IMR-90 (cell line): ENCODE measurements at regions not wholly inside any gene's neighbourhood (a gene's known extent, or its start where the extent isn't known, plus 50 kb on each side); places are given as distances from the start of the nearest gene placed in this dataset.

Experiments
- ATAC-seq: fragments of 200-7000 bp; cut with Tn5 transposase; 2 replicates; pipeline ENCODE4 v1.9.1; 2020; ENCODE audit warnings: low read depth, mild to moderate bottlenecking, moderate library complexity
- BruUV-seq: library from RNA; stranded (reverse); fragments of 400-500 nt; replicated peaks from 2 replicates; lab custom pipeline; 2021; lab: Mats Ljungman, UMichigan
- CTCF ChIA-PET: fragments of 300-600 bp; formaldehyde crosslinking; extraction: SDS; loops from one replicate; lab custom pipeline; 2021; ENCODE audit warnings: antibody characterized with exemption; lab: Yijun Ruan, JAX
- POLR2A ChIA-PET: fragments of 300-600 bp; sonication (Branson Sonifier 250); formaldehyde crosslinking; loops from one replicate; lab custom pipeline; 2022; ENCODE audit warnings: antibody characterized with exemption; ENCODE audit not compliant: unreplicated experiment; lab: Charles Lee
- DNase-seq: peaks from one replicate; pipeline ENCODE4 v3.0.0; 2013
- H2AFZ ChIP-seq: replicated peaks from 2 replicates; pipeline ENCODE3; 2013; ENCODE audit warnings: low read length, mild to moderate bottlenecking; ENCODE audit not compliant: poor library complexity
- H2AK5ac ChIP-seq: 2 replicates; pipeline ENCODE4 v1.6.1; 2013; ENCODE audit warnings: low read depth, low read length, inconsistent platforms
- H2AK9ac ChIP-seq: replicated peaks from 2 replicates; pipeline ENCODE3; 2013; ENCODE audit warnings: mild to moderate bottlenecking, low read depth, low read length, moderate library complexity; ENCODE audit not compliant: poor library complexity
- H2BK120ac ChIP-seq: 2 replicates; pipeline ENCODE4 v1.6.1; 2013; ENCODE audit warnings: low read depth, low read length, inconsistent platforms
- H2BK15ac ChIP-seq: 3 replicates; pipeline ENCODE4 v1.6.1; 2013; ENCODE audit warnings: low read depth, low read length, inconsistent platforms
- H2BK20ac ChIP-seq: 2 replicates; pipeline ENCODE4 v1.6.1; 2013; ENCODE audit warnings: low read depth, mild to moderate bottlenecking, inconsistent platforms, low read length, moderate library complexity
- H2BK5ac ChIP-seq: 2 replicates; pipeline ENCODE4 v1.6.1; 2013; ENCODE audit warnings: mild to moderate bottlenecking, low read depth, low read length, inconsistent platforms; ENCODE audit not compliant: poor library complexity, severe bottlenecking
- H3K14ac ChIP-seq: replicated peaks from 2 replicates; pipeline ENCODE4 v1.6.1; 2013; ENCODE audit warnings: low read depth, low read length, inconsistent platforms
- H3K18ac ChIP-seq: 2 replicates; pipeline ENCODE4 v1.6.1; 2013; ENCODE audit warnings: low read depth, low read length, control low read depth
- H3K23ac ChIP-seq: 2 replicates; pipeline ENCODE4 v1.6.1; 2013; ENCODE audit warnings: low read depth, low read length, inconsistent platforms
- H3K27ac ChIP-seq: 2 replicates; pipeline ENCODE4 v1.5.1; 2013; ENCODE audit warnings: mild to moderate bottlenecking, control low read depth, low read length; ENCODE audit not compliant: insufficient read depth
- H3K27me3 ChIP-seq: 2 replicates; pipeline ENCODE4 v1.6.1; 2013; ENCODE audit warnings: low read length; ENCODE audit not compliant: control insufficient read depth, insufficient read depth
- H3K36me3 ChIP-seq: 2 replicates; pipeline ENCODE4 v1.6.1; 2013; ENCODE audit warnings: low read length, mixed read lengths; ENCODE audit not compliant: control insufficient read depth, insufficient read depth
- H3K4ac ChIP-seq: 2 replicates; pipeline ENCODE4 v1.6.1; 2013; ENCODE audit warnings: low read depth, low read length, inconsistent platforms
- H3K4me1 ChIP-seq: 2 replicates; pipeline ENCODE4 v1.6.1; 2013; ENCODE audit warnings: low read length, mixed read lengths; ENCODE audit not compliant: control insufficient read depth, insufficient read depth
- H3K4me2 ChIP-seq: 2 replicates; pipeline ENCODE4 v1.6.1; 2013; ENCODE audit warnings: low read depth, mild to moderate bottlenecking, control low read depth, low read length, moderate library complexity
- H3K4me3 ChIP-seq: 2 replicates; pipeline ENCODE4 v1.5.1; 2013; ENCODE audit warnings: low read depth, mild to moderate bottlenecking, control low read depth, low read length, moderate library complexity; ENCODE audit not compliant: insufficient read depth
- H3K56ac ChIP-seq: 2 replicates; pipeline ENCODE4 v1.6.1; 2013; ENCODE audit warnings: low read length, inconsistent platforms; ENCODE audit not compliant: insufficient read depth; ENCODE audit errors: extremely low read depth
- H3K79me1 ChIP-seq, 2 experiments: 2 replicates each; pipeline ENCODE4 v1.6.1; 2013; ENCODE audit warnings: low read length in 2 of 2, inconsistent platforms in 1 of 2, low read depth in 1 of 2
- H3K9ac ChIP-seq: 2 replicates; pipeline ENCODE4 v1.6.1; 2013; ENCODE audit warnings: low read depth, low read length, control low read depth
- H3K9me1 ChIP-seq: 2 replicates; pipeline ENCODE4 v1.6.1; 2013; ENCODE audit warnings: low read length, inconsistent platforms; ENCODE audit not compliant: insufficient read depth
- H3K9me3 ChIP-seq: 2 replicates; pipeline ENCODE4 v1.6.1; 2013; ENCODE audit warnings: low read length; ENCODE audit not compliant: control insufficient read depth, insufficient read depth
- H4K20me1 ChIP-seq: 2 replicates; pipeline ENCODE4 v1.6.1; 2013; ENCODE audit warnings: low read length, inconsistent platforms; ENCODE audit not compliant: insufficient read depth
- H4K5ac ChIP-seq: 2 replicates; pipeline ENCODE4 v1.6.1; 2013; ENCODE audit warnings: mild to moderate bottlenecking, low read depth, low read length, control low read depth
- H4K8ac ChIP-seq, 2 experiments: 2 replicates each; pipeline ENCODE4 v1.6.1; 2013; ENCODE audit warnings: low read depth in 2 of 2, low read length in 2 of 2, control low read depth in 1 of 2, inconsistent platforms in 1 of 2
- H4K91ac ChIP-seq: 2 replicates; pipeline ENCODE4 v1.6.1; 2013; ENCODE audit warnings: low read depth, low read length, inconsistent platforms; ENCODE audit not compliant: insufficient read depth
- MAZ ChIP-seq: IDR thresholded peaks from 2 replicates; pipeline ENCODE4 v1.6.1; 2012; ENCODE audit warnings: low read depth, mild to moderate bottlenecking, low read length, improper control_type of control experiment, moderate library complexity, borderline replicate concordance
- RAD21 ChIP-seq: IDR thresholded peaks from 2 replicates; pipeline ENCODE4 v1.6.1; 2012; ENCODE audit warnings: low read length, improper control_type of control experiment
- RFX5 ChIP-seq: IDR thresholded peaks from 2 replicates; pipeline ENCODE4 v1.8.0; 2012; ENCODE audit warnings: low read depth, mild to moderate bottlenecking, low read length, moderate library complexity
- WGBS, 2 experiments: methylation state at CpG; one replicate each; pipeline versions ENCODE4 v1.1.5 to v1.1.7; 2013; ENCODE audit warnings: missing lambda C conversion rate in 2 of 2; ENCODE audit not compliant: insufficient read length in 1 of 2; ENCODE audit errors: extremely low coverage in 2 of 2; 5-methylcytosine and 5-hydroxymethylcytosine counted together
- dilution Hi-C: fragments of 300-500 bp; cut with HindIII; formaldehyde crosslinking; loops from one replicate; pipeline ENCODE4 v1.14.3; 2018; ENCODE audit warnings: low sequenced_read_pairs; ENCODE audit not compliant: unreplicated experiment
- in situ Hi-C: fragments of 300-500 bp; cut with MboI; formaldehyde crosslinking; loops from 3 replicates; pipeline ENCODE4 v1.14.3; 2019; ENCODE audit warnings: low sequenced_read_pairs, inconsistent platforms, mixed read lengths
- intact Hi-C: fragments of 100-400 bp; cut with micrococcal nuclease; formaldehyde crosslinking; loops from 2 replicates; pipeline ENCODE4 v1.10.0; 2022
- TF ChIP-seq, protein P1 (sequence below): fragments of 150-350 bp; IDR thresholded peaks from 2 replicates; pipeline ENCODE4 v1.6.1; 2016; ENCODE audit warnings: low read depth, mild to moderate bottlenecking, low read length, moderate library complexity, borderline replicate concordance

DNA sequence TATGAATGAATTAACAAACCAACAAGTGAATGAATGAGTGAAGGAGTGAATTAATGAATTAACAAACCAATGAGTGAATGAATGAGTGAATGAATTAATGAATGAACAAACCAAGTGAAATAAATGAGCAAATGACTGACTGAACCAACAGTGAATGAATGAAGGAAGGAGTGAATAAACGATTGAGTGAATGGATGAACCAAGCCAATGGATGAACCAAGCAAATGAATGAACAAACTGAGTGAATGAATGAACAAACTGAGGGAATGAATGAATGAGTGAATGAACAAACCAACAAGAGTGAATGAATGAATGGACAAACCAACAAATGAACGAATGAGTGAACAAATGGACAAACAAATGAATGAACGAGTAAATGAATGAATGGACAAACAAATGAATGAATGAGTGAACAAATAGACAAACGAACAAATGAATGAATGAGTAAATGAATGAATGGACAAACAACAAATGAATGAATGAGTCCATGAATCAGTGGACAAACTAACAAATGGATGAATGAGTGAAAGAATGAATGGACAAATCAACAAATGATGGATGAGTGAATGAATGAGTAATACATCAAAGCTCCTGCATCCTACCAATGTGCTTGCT, 69.5 kb downstream of the NPTX2 start:
- H2BK120ac ChIP-seq = no peak overlapping the region
- H3K9ac ChIP-seq = no peak overlapping the region
- BruUV-seq = no TSS peak
- in situ Hi-C loops (no loop called here), intact Hi-C loops (no loop called here), dilution Hi-C loops (no loop called here)
- H3K14ac ChIP-seq = no peak overlapping the region
- no peak overlapping the region for H4K5ac ChIP-seq
- 78% methylated on average over 1 of the region's 4 CpGs; no CpG with 5 or more reads in 1 of the 2 experiments for WGBS, 2 experiments
- DNase-seq = no peak
- no peak overlapping the region for H4K91ac ChIP-seq
- no peaks in the 10 kb centered on the region for H4K20me1 ChIP-seq
- H3K9me3 ChIP-seq = peaks cover 17% of the 10 kb centered on the region
- no peak overlapping the region for H2BK5ac ChIP-seq
- no peak overlapping the region for H3K4ac ChIP-seq
- CTCF ChIA-PET = no interaction called here
- H2BK15ac ChIP-seq = no peak overlapping the region
- no peak overlapping the region for H3K56ac ChIP-seq
- H4K8ac ChIP-seq = no peak overlapping the region
- no peak overlapping the region for H2AK9ac ChIP-seq
- H3K36me3 ChIP-seq = no peaks in the 10 kb centered on the region
- no peak for ATAC-seq
- no peak overlapping the region for H2AK5ac ChIP-seq
- no peaks in the 10 kb centered on the region for H3K4me1 ChIP-seq
- H3K9me1 ChIP-seq = no peaks in the 10 kb centered on the region
- no peak overlapping the region for H3K4me3 ChIP-seq
- no peak overlapping the region for H3K4me2 ChIP-seq
- no peaks in the 10 kb centered on the region for H3K27me3 ChIP-seq
- no peaks in the 10 kb centered on the region for H3K79me1 ChIP-seq
- H3K18ac ChIP-seq = no peak overlapping the region
- TF ChIP-seq RFX5 (no peak), RAD21 (no peak), MAZ (no peak)
- TF ChIP-seq, protein P1, sequence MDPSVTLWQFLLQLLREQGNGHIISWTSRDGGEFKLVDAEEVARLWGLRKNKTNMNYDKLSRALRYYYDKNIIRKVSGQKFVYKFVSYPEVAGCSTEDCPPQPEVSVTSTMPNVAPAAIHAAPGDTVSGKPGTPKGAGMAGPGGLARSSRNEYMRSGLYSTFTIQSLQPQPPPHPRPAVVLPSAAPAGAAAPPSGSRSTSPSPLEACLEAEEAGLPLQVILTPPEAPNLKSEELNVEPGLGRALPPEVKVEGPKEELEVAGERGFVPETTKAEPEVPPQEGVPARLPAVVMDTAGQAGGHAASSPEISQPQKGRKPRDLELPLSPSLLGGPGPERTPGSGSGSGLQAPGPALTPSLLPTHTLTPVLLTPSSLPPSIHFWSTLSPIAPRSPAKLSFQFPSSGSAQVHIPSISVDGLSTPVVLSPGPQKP = no peak
- POLR2A ChIA-PET = no interaction called here
- no peak overlapping the region for H3K23ac ChIP-seq
- no peak overlapping the region for H2BK20ac ChIP-seq
- no peak overlapping the region for H3K27ac ChIP-seq
- H2AFZ ChIP-seq = no peak overlapping the region
